ENCODE measurements at regions not wholly inside any gene's neighbourhood (a gene's known extent, or its start where the extent isn't known, plus 50 kb on each side); places are given as distances from the start of the nearest gene placed in this dataset.

- Histone ChIP-seq H3K4me3 (ENCODE audit: low read length) (no peak overlapping the region), H3K27ac (ENCODE audit: low read depth, low read length) (no peak overlapping the region), H3K4me1 (ENCODE audit: control insufficient read depth, low read length) (no peaks in the 10 kb centered on the region), H3K79me2 (ENCODE audit: control insufficient read depth, low read length) (no peaks in the 10 kb centered on the region), H3K27me3 (ENCODE audit: control insufficient read depth, low read length) (no peaks in the 10 kb centered on the region), H4K20me1 (ENCODE audit: control insufficient read depth, insufficient read depth, low read depth, low read length) (no peaks in the 10 kb centered on the region), H3F3A (ENCODE audit: control insufficient read depth, insufficient read depth) (no peaks in the 10 kb centered on the region), H3K36me3 (ENCODE audit: control insufficient read depth, low read length) (no peaks in the 10 kb centered on the region), H3K9me2 (replicated peaks; ENCODE audit: control insufficient read depth, low read length) (no peaks in the 10 kb centered on the region), H3K4me2 (ENCODE audit: low read length) (no peak overlapping the region), H3K9me3 (ENCODE audit: control insufficient read depth, insufficient read depth, low read length) (no peaks in the 10 kb centered on the region)
- no peak for TF ChIP-seq EZH2phosphoT487 (IDR thresholded peaks at IDR 0.05; ENCODE audit: borderline replicate concordance, low read length)
Observed at GRCh38 chr4:123747016-123747415, 350.4 kb downstream of the SPRY1 start.

GRCh38 chr4:123748806-123749205, 352.2 kb downstream of the SPRY1 start:
- no peaks in the 10 kb centered on the region for H3K27me3 ChIP-seq (ENCODE audit: control insufficient read depth, low read length)
- H3F3A ChIP-seq (ENCODE audit: control insufficient read depth, insufficient read depth) = no peaks in the 10 kb centered on the region
- TF ChIP-seq EZH2phosphoT487 (IDR thresholded peaks at IDR 0.05; ENCODE audit: borderline replicate concordance, low read length) (no peak), CTCF (IDR thresholded peaks at IDR 0.05; ENCODE audit: low read depth, low read length, poor library complexity, severe bottlenecking) (no peak)
- H3K4me2 ChIP-seq (ENCODE audit: low read length) = no peak overlapping the region
- H3K36me3 ChIP-seq (ENCODE audit: control insufficient read depth, low read length) = no peaks in the 10 kb centered on the region
- no peaks in the 10 kb centered on the region for H3K9me3 ChIP-seq (ENCODE audit: control insufficient read depth, insufficient read depth, low read length)
- H4K20me1 ChIP-seq (ENCODE audit: control insufficient read depth, insufficient read depth, low read depth, low read length) = no peaks in the 10 kb centered on the region
- no peak overlapping the region for H3K4me3 ChIP-seq (ENCODE audit: low read length)
- H3K79me2 ChIP-seq (ENCODE audit: control insufficient read depth, low read length) = no peaks in the 10 kb centered on the region
- H3K9me2 ChIP-seq (replicated peaks; ENCODE audit: control insufficient read depth, low read length) = no peaks in the 10 kb centered on the region
- H3K4me1 ChIP-seq (ENCODE audit: control insufficient read depth, low read length) = no peaks in the 10 kb centered on the region
- H3K27ac ChIP-seq (ENCODE audit: low read depth, low read length) = no peak overlapping the region

GRCh38 chr4:123749383-123749782, 352.8 kb downstream of the SPRY1 start:
- Histone ChIP-seq H3K4me3 (ENCODE audit: low read length) (no peak overlapping the region), H3K4me2 (ENCODE audit: low read length) (no peak overlapping the region), H3K9me3 (ENCODE audit: control insufficient read depth, insufficient read depth, low read length) (no peaks in the 10 kb centered on the region), H4K20me1 (ENCODE audit: control insufficient read depth, insufficient read depth, low read depth, low read length) (no peaks in the 10 kb centered on the region), H3K4me1 (ENCODE audit: control insufficient read depth, low read length) (no peaks in the 10 kb centered on the region), H3K9me2 (replicated peaks; ENCODE audit: control insufficient read depth, low read length) (no peaks in the 10 kb centered on the region), H3K27me3 (ENCODE audit: control insufficient read depth, low read length) (no peaks in the 10 kb centered on the region), H3K79me2 (ENCODE audit: control insufficient read depth, low read length) (no peaks in the 10 kb centered on the region), H3K36me3 (ENCODE audit: control insufficient read depth, low read length) (no peaks in the 10 kb centered on the region), H3K27ac (ENCODE audit: low read depth, low read length) (no peak overlapping the region), H3F3A (ENCODE audit: control insufficient read depth, insufficient read depth) (no peaks in the 10 kb centered on the region)
- TF ChIP-seq CTCF (IDR thresholded peaks at IDR 0.05; ENCODE audit: low read depth, low read length, poor library complexity, severe bottlenecking) (no peak), EZH2phosphoT487 (IDR thresholded peaks at IDR 0.05; ENCODE audit: borderline replicate concordance, low read length) (no peak)

- no peak for TF ChIP-seq EZH2phosphoT487 (IDR thresholded peaks at IDR 0.05; ENCODE audit: borderline replicate concordance, low read length)
- Histone ChIP-seq H3K9me2 (replicated peaks; ENCODE audit: control insufficient read depth, low read length) (no peaks in the 10 kb centered on the region), H3K4me2 (ENCODE audit: low read length) (no peak overlapping the region), H3K4me1 (ENCODE audit: control insufficient read depth, low read length) (no peaks in the 10 kb centered on the region), H3K9me3 (ENCODE audit: control insufficient read depth, insufficient read depth, low read length) (no peaks in the 10 kb centered on the region), H3K27me3 (ENCODE audit: control insufficient read depth, low read length) (no peaks in the 10 kb centered on the region), H3K36me3 (ENCODE audit: control insufficient read depth, low read length) (no peaks in the 10 kb centered on the region), H4K20me1 (ENCODE audit: control insufficient read depth, insufficient read depth, low read depth, low read length) (no peaks in the 10 kb centered on the region), H3F3A (ENCODE audit: control insufficient read depth, insufficient read depth) (no peaks in the 10 kb centered on the region), H3K4me3 (ENCODE audit: low read length) (no peak overlapping the region), H3K79me2 (ENCODE audit: control insufficient read depth, low read length) (no peaks in the 10 kb centered on the region), H3K27ac (ENCODE audit: low read depth, low read length) (no peak overlapping the region)
Observed at GRCh38 chr4:123750044-123750443, 353.4 kb downstream of the SPRY1 start.

Measured in DOHH2 (cell line).